ENCODE measurements at regions not wholly inside any gene's neighbourhood (a gene's known extent, or its start where the extent isn't known, plus 50 kb on each side); places are given as distances from the start of the nearest gene placed in this dataset.

- Histone ChIP-seq H3K27me3 (no peaks in the 10 kb centered on the region), H2AFZ (no peak overlapping the region), H3K9me2 (replicated peaks; ENCODE audit: insufficient read depth) (no peaks in the 10 kb centered on the region), H3K4me2 (no peak overlapping the region), H4K20me1 (ENCODE audit: insufficient read depth, poor library complexity, severe bottlenecking) (no peaks in the 10 kb centered on the region), H3K27ac (no peak overlapping the region), H3K36me3 (replicated peaks; ENCODE audit: insufficient read depth, low read depth) (no peaks in the 10 kb centered on the region), H3K4me1 (ENCODE audit: insufficient read depth) (peaks cover 7% of the 10 kb centered on the region), H3K9me3 (ENCODE audit: low read depth) (no peaks in the 10 kb centered on the region), H3K4me3 (no peak overlapping the region), H3K79me2 (no peaks in the 10 kb centered on the region)
- no peak for DNase-seq (ENCODE audit: low spot score)
- no peak for TF ChIP-seq EZH2phosphoT487 (IDR thresholded peaks at IDR 0.05; ENCODE audit: low read depth, severe bottlenecking, unreplicated experiment)
- TF ChIP-seq EZH2 (IDR thresholded peaks at IDR 0.05; ENCODE audit: borderline replicate concordance), result no peak
- no peak for TF ChIP-seq CTCF (IDR thresholded peaks at IDR 0.05; ENCODE audit: poor library complexity)
- 89% methylated on average over 2 of the region's 2 CpGs for WGBS (ENCODE audit: low lambda C conversion rate, missing lambda C conversion rate)
Measured at GRCh38 chr12:107487011-107487680, 198.5 kb upstream of the PWP1 start.

GRCh38 chr12:107488666-107489065, 196.9 kb upstream of the PWP1 start:
- Histone ChIP-seq H3K4me1 (ENCODE audit: insufficient read depth) (peaks cover 7% of the 10 kb centered on the region), H3K4me2 (no peak overlapping the region), H3K9me3 (ENCODE audit: low read depth) (no peaks in the 10 kb centered on the region), H2AFZ (no peak overlapping the region), H3K27ac (no peak overlapping the region), H3K27me3 (no peaks in the 10 kb centered on the region), H4K20me1 (ENCODE audit: insufficient read depth, poor library complexity, severe bottlenecking) (no peaks in the 10 kb centered on the region), H3K9me2 (replicated peaks; ENCODE audit: insufficient read depth) (no peaks in the 10 kb centered on the region), H3K79me2 (no peaks in the 10 kb centered on the region), H3K36me3 (replicated peaks; ENCODE audit: insufficient read depth, low read depth) (no peaks in the 10 kb centered on the region), H3K4me3 (no peak overlapping the region)
- no peak for DNase-seq (ENCODE audit: low spot score)
- no peak for TF ChIP-seq EZH2 (IDR thresholded peaks at IDR 0.05; ENCODE audit: borderline replicate concordance)
- TF ChIP-seq CTCF (IDR thresholded peaks at IDR 0.05; ENCODE audit: poor library complexity), result no peak
- no peak for TF ChIP-seq EZH2phosphoT487 (IDR thresholded peaks at IDR 0.05; ENCODE audit: low read depth, severe bottlenecking, unreplicated experiment)
- WGBS (ENCODE audit: low lambda C conversion rate, missing lambda C conversion rate), result 92% methylated on average over 2 of the region's 2 CpGs

GRCh38 chr12:107490010-107490409, 195.6 kb upstream of the PWP1 start:
- TF ChIP-seq CTCF (IDR thresholded peaks at IDR 0.05; ENCODE audit: poor library complexity) (no peak), EZH2phosphoT487 (IDR thresholded peaks at IDR 0.05; ENCODE audit: low read depth, severe bottlenecking, unreplicated experiment) (no peak), EZH2 (IDR thresholded peaks at IDR 0.05; ENCODE audit: borderline replicate concordance) (no peak)
- H3K4me3 ChIP-seq, result no peak overlapping the region
- H3K9me2 ChIP-seq (replicated peaks; ENCODE audit: insufficient read depth), result no peaks in the 10 kb centered on the region
- no peak overlapping the region for H2AFZ ChIP-seq
- no peak overlapping the region for H3K4me2 ChIP-seq
- H3K4me1 ChIP-seq (ENCODE audit: insufficient read depth), result peaks cover 7% of the 10 kb centered on the region
- DNase-seq (ENCODE audit: low spot score), result no peak
- 92% methylated on average over 3 of the region's 3 CpGs for WGBS (ENCODE audit: low lambda C conversion rate, missing lambda C conversion rate)
- no peak overlapping the region for H3K27ac ChIP-seq
- no peaks in the 10 kb centered on the region for H3K36me3 ChIP-seq (replicated peaks; ENCODE audit: insufficient read depth, low read depth)
- H3K79me2 ChIP-seq, result no peaks in the 10 kb centered on the region
- H3K9me3 ChIP-seq (ENCODE audit: low read depth), result no peaks in the 10 kb centered on the region
- H4K20me1 ChIP-seq (ENCODE audit: insufficient read depth, poor library complexity, severe bottlenecking), result no peaks in the 10 kb centered on the region
- no peaks in the 10 kb centered on the region for H3K27me3 ChIP-seq
